HCT116 (cell line): ENCODE measurements at regions not wholly inside any gene's neighbourhood (a gene's known extent, or its start where the extent isn't known, plus 50 kb on each side); places are given as distances from the start of the nearest gene placed in this dataset.

Source experiments
- ATAC-seq: fragments of 200-7000 bp; cut with Tn5 transposase; 2 replicates; pipeline ENCODE4 v1.9.1; 2020; ENCODE audit warnings: mild to moderate bottlenecking, moderate library complexity
- BruUV-seq: library from RNA; stranded (reverse); fragments of 400-500 nt; replicated peaks from 2 replicates; lab custom pipeline; 2021; lab: Mats Ljungman, UMichigan
- CTCF ChIA-PET: fragments of 300-600 bp; sonication (Branson Sonifier 250); formaldehyde crosslinking; loops from one replicate; lab custom pipeline; 2021; ENCODE audit warnings: antibody characterized with exemption; lab: Charles Lee
- POLR2A ChIA-PET: fragments of 300-600, 350-600 bp; sonication (Branson Sonifier 250); formaldehyde crosslinking; loops from one replicate; lab custom pipeline; 2021; ENCODE audit warnings: antibody characterized with exemption; lab: Charles Lee
- RAD21 ChIA-PET, 2 experiments: fragments of 300-600 bp; sonication (Branson Sonifier 250); formaldehyde crosslinking; loops; one replicate each; lab custom pipeline; 2023; ENCODE audit warnings: low total read pairs in 2 of 2; ENCODE audit not compliant: uncharacterized antibody in 2 of 2, unreplicated experiment in 2 of 2, low non-redundant PET in 1 of 2; lab: Charles Lee
- DNase-seq: peaks from one replicate; pipeline ENCODE4 v3.0.0-alpha.2; 2010; ENCODE audit warnings: low read depth, low spot score
- H2AFZ ChIP-seq: fragments of 200-600 bp; shearing (Covaris generic), sonication (generic); 2 replicates; pipeline ENCODE4 v1.6.1; 2017; ENCODE audit warnings: low read depth, mixed run types, mixed read lengths, antibody characterized with exemption, low read length; ENCODE audit not compliant: poor library complexity, severe bottlenecking
- H3K27ac ChIP-seq: 2 replicates; pipeline ENCODE4 v1.5.1; 2012; ENCODE audit warnings: low read depth, low read length
- H3K27me3 ChIP-seq: fragments of 200-600 bp; sonication (generic); 2 replicates; pipeline ENCODE4 v1.6.1; 2016; ENCODE audit warnings: mixed run types, low read length, mixed read lengths; ENCODE audit not compliant: insufficient read depth
- H3K36me3 ChIP-seq, 2 experiments: fragments of 200-500 bp in 1 of 2; fragments of 200-600 bp in 1 of 2; sonication (Bioruptor generic) in 1 of 2; sonication (generic) in 1 of 2; 2 replicates each; pipeline versions ENCODE4 v1.5.1 to v1.6.1; 2014 to 2016; ENCODE audit warnings: low read length in 2 of 2, inconsistent platforms in 1 of 2, mixed read lengths in 1 of 2, mixed run types in 1 of 2; ENCODE audit not compliant: insufficient read depth in 2 of 2, control insufficient read depth in 1 of 2
- H3K4me1 ChIP-seq, 2 experiments: fragments of 200-600 bp in 1 of 2; sonication (generic) in 1 of 2; 2 replicates each; pipeline versions ENCODE4 v1.5.1 to v1.6.1; 2012 to 2017; ENCODE audit warnings: low read length in 2 of 2, inconsistent platforms in 1 of 2, mild to moderate bottlenecking in 1 of 2, mixed read lengths in 1 of 2, mixed run types in 1 of 2, moderate library complexity in 1 of 2; ENCODE audit not compliant: insufficient read depth in 2 of 2, control insufficient read depth in 1 of 2
- H3K4me2 ChIP-seq: fragments of 200-600 bp; sonication (generic); 2 replicates; pipeline ENCODE4 v1.6.1; 2017; ENCODE audit warnings: mixed run types, low read length, mixed read lengths
- H3K4me3 ChIP-seq, 2 experiments: fragments of 200-600 bp in 1 of 2; sonication (generic) in 1 of 2; replicated peaks in 1 of 2; 2 replicates each; pipeline ENCODE4 v1.5.1; 2011 to 2016; ENCODE audit warnings: low read length in 2 of 2, control low read depth in 1 of 2, low read depth in 1 of 2, mild to moderate bottlenecking in 1 of 2, mixed read lengths in 1 of 2, mixed run types in 1 of 2
- H3K79me2 ChIP-seq: fragments of 200-600 bp; sonication (generic); 2 replicates; pipeline ENCODE4 v1.6.1; 2017; ENCODE audit warnings: mild to moderate bottlenecking, mixed run types, low read length, moderate library complexity, mixed read lengths; ENCODE audit not compliant: insufficient read depth
- H3K9ac ChIP-seq: fragments of 200-600 bp; sonication (generic); 2 replicates; pipeline ENCODE4 v1.6.1; 2016; ENCODE audit warnings: low read length, mixed read lengths
- H3K9me2 ChIP-seq: fragments of 200-600 bp; sonication (generic), shearing (Covaris generic); 2 replicates; pipeline ENCODE4 v1.6.1; 2017; ENCODE audit warnings: mixed run types, mild to moderate bottlenecking, moderate library complexity; ENCODE audit not compliant: insufficient read depth
- H3K9me3 ChIP-seq, 2 experiments: fragments of 200-500 bp in 1 of 2; fragments of 200-600 bp in 1 of 2; sonication (Bioruptor generic) in 1 of 2; sonication (generic) in 1 of 2; 2 replicates each; pipeline ENCODE4 v1.6.1; 2014 to 2017; ENCODE audit warnings: low read length in 2 of 2, mixed read lengths in 2 of 2, inconsistent platforms in 1 of 2, low read depth in 1 of 2, mild to moderate bottlenecking in 1 of 2, mixed run types in 1 of 2, moderate library complexity in 1 of 2; ENCODE audit not compliant: control insufficient read depth in 1 of 2, insufficient read depth in 1 of 2
- H4K20me1 ChIP-seq: fragments of 200-600 bp; sonication (generic), shearing (Covaris generic); 2 replicates; pipeline ENCODE4 v1.6.1; 2017; ENCODE audit warnings: mixed run types, mild to moderate bottlenecking, moderate library complexity; ENCODE audit not compliant: insufficient read depth
- CBX3 ChIP-seq: IDR thresholded peaks from 2 replicates; pipeline ENCODE4 v1.6.1; 2012; ENCODE audit warnings: low read depth
- CEBPB ChIP-seq: IDR thresholded peaks from 2 replicates; pipeline ENCODE4 v1.6.1; 2012; ENCODE audit warnings: low read depth
- EZH2 ChIP-seq: fragments of 200-600 bp; sonication (generic); IDR thresholded peaks from 2 replicates; pipeline ENCODE4 v1.6.1; 2017; ENCODE audit warnings: antibody characterized with exemption, mixed run types
- FOSL1 ChIP-seq: IDR thresholded peaks from 2 replicates; pipeline ENCODE4 v1.6.1; 2012; ENCODE audit warnings: low read depth
- JUND ChIP-seq: IDR thresholded peaks from 2 replicates; pipeline ENCODE4 v1.6.1; 2012
- RAD21 ChIP-seq: IDR thresholded peaks from 2 replicates; pipeline ENCODE4 v1.6.1; 2012; ENCODE audit warnings: low read depth, mild to moderate bottlenecking
- SIN3A ChIP-seq: IDR thresholded peaks from 2 replicates; pipeline ENCODE4 v1.6.1; 2012; ENCODE audit warnings: low read depth
- SP1 ChIP-seq: IDR thresholded peaks from 2 replicates; pipeline ENCODE4 v1.6.1; 2012; ENCODE audit warnings: low read depth
- YY1 ChIP-seq: IDR thresholded peaks from 2 replicates; pipeline ENCODE4 v1.6.1; 2011; ENCODE audit warnings: low read length, low read depth, moderate library complexity, mild to moderate bottlenecking; ENCODE audit not compliant: insufficient replicate concordance; ENCODE audit errors: extremely low read depth
- ZBTB33 ChIP-seq: IDR thresholded peaks from 2 replicates; pipeline ENCODE4 v1.6.1; 2011; ENCODE audit warnings: mild to moderate bottlenecking, low read length, moderate library complexity; ENCODE audit not compliant: insufficient replicate concordance; ENCODE audit errors: extremely low read depth
- intact Hi-C: fragments of 100-400 bp; cut with micrococcal nuclease; formaldehyde crosslinking; loops from 2 replicates; pipeline ENCODE4 v1.10.0; 2022
- TF ChIP-seq, protein P1 (sequence below): IDR thresholded peaks from 2 replicates; pipeline ENCODE4 v1.6.1; 2012
- TF ChIP-seq, protein P2 (sequence below), 3 experiments: fragments of 200-600 bp in 1 of 3; sonication (generic) in 1 of 3; IDR thresholded peaks in 2 of 3; conservative IDR thresholded peaks in 1 of 3; 2 replicates each; pipeline ENCODE4 v1.5.1; 2012 to 2017; ENCODE audit warnings: low read depth in 2 of 3, low read length in 2 of 3, antibody characterized with exemption in 1 of 3, borderline replicate concordance in 1 of 3, control low read depth in 1 of 3, mild to moderate bottlenecking in 1 of 3, mixed read lengths in 1 of 3, mixed run types in 1 of 3, moderate library complexity in 1 of 3; ENCODE audit not compliant: insufficient read depth in 1 of 3

GRCh38 chr3:124097362-124098131 lies 105.6 kb upstream of the ROPN1 start (continued):
- TF ChIP-seq ZBTB33 (no peak), SP1 (no peak), YY1 (no peak), FOSL1 (no peak), JUND (no peak), CBX3 (no peak), CEBPB (no peak)
- TF ChIP-seq, protein P1, sequence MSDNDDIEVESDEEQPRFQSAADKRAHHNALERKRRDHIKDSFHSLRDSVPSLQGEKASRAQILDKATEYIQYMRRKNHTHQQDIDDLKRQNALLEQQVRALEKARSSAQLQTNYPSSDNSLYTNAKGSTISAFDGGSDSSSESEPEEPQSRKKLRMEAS: no peak

DNA sequence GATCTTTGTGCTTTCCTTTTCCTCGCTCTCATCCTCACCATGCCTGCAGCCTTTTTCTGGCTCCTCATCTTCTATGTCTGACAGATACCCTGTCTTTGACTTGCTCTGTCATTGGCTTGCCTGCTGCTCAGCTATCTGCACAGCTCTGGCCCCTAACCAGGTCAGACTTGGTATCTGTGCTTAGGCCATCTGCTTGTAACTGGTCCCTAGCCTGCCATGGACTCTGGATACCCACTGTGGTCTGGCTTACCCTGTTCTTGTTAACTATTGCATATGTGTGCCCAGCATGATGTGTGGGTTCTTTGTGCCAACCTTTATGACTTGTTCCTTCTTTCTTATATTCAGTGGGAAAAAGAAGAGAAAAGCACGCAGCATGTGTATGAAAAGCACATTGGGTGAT lies 109.7 kb upstream of the ROPN1 start:
- Histone ChIP-seq H3K4me2 (no peak overlapping the region), H3K27me3 (peaks cover 97% of the 10 kb centered on the region), H3K36me3 (no peaks in the 10 kb centered on the region), H3K9me3 (no peaks in the 10 kb centered on the region), H3K27ac (no peak overlapping the region), H3K79me2 (no peaks in the 10 kb centered on the region), H3K9me2 (no peaks in the 10 kb centered on the region), H3K9ac (no peak overlapping the region), H3K4me3 (no peak overlapping the region), H3K4me1 (no peaks in the 10 kb centered on the region), H2AFZ (no peak overlapping the region), H4K20me1 (no peaks in the 10 kb centered on the region)
- RAD21 ChIA-PET: no interaction called here
- intact Hi-C loops: no loop called here
- ATAC-seq (no peak), DNase-seq (no peak)
- POLR2A ChIA-PET: no interaction called here
- TF ChIP-seq SP1: no peak
- no peak for TF ChIP-seq RAD21
- TF ChIP-seq FOSL1: no peak
- TF ChIP-seq EZH2: no peak
- TF ChIP-seq JUND: no peak
- TF ChIP-seq, protein P1: no peak
- TF ChIP-seq, protein P2, sequence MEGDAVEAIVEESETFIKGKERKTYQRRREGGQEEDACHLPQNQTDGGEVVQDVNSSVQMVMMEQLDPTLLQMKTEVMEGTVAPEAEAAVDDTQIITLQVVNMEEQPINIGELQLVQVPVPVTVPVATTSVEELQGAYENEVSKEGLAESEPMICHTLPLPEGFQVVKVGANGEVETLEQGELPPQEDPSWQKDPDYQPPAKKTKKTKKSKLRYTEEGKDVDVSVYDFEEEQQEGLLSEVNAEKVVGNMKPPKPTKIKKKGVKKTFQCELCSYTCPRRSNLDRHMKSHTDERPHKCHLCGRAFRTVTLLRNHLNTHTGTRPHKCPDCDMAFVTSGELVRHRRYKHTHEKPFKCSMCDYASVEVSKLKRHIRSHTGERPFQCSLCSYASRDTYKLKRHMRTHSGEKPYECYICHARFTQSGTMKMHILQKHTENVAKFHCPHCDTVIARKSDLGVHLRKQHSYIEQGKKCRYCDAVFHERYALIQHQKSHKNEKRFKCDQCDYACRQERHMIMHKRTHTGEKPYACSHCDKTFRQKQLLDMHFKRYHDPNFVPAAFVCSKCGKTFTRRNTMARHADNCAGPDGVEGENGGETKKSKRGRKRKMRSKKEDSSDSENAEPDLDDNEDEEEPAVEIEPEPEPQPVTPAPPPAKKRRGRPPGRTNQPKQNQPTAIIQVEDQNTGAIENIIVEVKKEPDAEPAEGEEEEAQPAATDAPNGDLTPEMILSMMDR (IDR thresholded peaks at IDR 0.05 in 2 of 3, conservative IDR thresholded peaks at IDR 0.05 in 1 of 3; ENCODE audit: borderline replicate concordance in 1 of 3, insufficient read depth in 1 of 3, low read depth in 2 of 3, low read length in 2 of 3): no peak
- no peak for TF ChIP-seq SIN3A
- CTCF ChIA-PET: no interaction called here
- no TSS peak for BruUV-seq
